ENCODE measurements at regions not wholly inside any gene's neighbourhood (a gene's known extent, or its start where the extent isn't known, plus 50 kb on each side); places are given as distances from the start of the nearest gene placed in this dataset.
A peak's percentile ranks its signal among the peaks of the same experiment; 100 is the strongest.

GRCh38 chr16:17633181-17633951 is 162.6 kb upstream of the XYLT1 start:
- DNase-seq, result no peak

DNA sequence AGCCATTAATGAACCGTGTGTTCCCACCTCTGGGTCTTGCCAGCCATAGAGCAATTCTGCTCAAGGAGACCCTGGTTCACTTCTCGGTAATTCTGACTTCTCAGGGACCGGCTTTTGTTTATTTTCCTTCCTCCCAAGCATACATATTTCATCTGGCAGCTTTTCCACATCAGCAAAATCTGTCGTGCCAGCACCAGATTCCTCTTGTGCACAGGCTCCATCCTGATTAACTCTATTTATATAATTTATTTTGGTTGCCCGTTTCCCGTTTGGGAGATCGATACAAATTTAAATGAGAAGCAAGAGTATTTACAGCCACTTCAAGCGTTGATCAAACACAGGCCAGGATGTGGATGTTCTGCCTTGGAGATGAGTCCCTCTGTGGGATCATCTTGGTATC is 161.9 kb upstream of the XYLT1 start:
- no peak for DNase-seq

DNA sequence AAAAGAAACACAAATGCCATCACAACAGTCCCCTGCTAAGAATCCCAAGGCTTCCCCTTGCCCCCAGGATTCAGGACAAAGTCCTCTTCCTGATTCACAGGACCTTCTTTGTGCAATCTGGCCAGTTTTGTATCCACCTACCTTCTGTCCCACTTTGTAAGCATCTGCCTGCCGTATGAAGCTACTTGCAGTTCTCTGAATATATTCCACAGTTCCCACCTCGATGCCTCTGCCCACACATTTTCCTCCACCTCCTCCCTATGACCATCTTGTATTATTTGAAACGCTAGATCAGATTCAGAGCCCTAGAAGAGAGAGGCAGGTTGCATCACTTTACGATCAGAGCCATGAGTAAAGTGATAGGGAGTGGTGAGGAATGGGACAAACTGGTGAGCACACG is 159.2 kb upstream of the XYLT1 start:
- DNase-seq, result no peak

DNA sequence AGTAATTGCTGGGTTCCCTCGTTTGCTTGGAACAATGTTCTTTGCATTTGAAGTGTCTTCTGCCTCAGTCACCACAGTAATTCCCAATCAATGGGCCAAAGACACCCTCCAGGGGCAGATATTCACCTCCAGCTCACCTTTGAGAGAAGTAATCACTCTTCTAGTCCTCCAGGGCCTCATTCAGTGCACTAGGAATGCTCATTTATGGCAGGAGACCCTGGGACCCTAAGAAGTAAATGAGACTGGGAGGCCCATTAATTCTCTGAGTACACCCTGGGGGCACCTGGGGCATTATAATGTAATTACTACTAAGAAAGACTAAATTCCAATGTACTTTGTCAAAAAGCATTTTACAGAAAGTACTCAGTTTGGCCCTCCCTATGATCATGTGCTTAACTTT is 158.2 kb upstream of the XYLT1 start:
- no peak for DNase-seq

DNA sequence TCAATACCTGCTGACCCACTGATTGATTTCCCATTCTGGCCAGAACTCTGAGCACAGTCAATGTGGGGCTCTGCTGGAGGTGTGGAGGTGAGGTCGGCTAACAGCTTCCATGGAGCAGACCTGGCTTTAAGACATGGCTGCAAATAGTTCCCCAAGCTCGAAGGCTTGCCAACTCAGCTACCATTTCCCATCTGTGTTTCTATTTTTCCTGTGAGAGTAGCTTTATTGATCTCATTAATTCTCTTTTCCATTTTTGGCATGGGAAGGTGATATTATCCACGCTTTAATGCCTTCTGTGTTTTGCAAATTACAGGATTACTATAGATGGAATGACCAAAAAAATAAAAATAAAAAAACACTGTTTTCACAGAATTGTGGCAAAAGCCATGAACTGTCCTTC is 151.6 kb upstream of the XYLT1 start:
- no peak for DNase-seq

DNA sequence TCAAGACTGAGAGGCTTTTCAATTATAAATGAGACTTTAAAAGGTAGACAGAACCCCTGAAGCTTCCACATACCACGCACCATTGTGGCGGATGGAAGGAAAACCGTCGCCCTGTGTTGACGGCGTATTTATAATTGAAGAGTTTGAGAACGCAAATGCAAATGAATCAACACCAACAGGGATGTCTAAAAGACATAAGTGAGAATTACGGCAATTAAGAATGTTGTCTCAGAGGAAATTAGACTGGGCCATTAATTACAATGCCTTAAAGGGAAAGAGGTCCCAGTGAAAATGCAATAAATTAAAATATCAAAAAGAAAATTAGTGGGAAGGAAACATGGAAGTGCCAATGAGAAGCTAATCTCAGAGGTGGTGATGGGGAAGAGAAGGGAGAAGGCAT is 148.5 kb upstream of the XYLT1 start:
- DNase-seq, result no peak

- DNase-seq, result no peak
These were observed 146.3 kb upstream of the XYLT1 start for GRCh38 chr16:17617021-17617552.

DNA sequence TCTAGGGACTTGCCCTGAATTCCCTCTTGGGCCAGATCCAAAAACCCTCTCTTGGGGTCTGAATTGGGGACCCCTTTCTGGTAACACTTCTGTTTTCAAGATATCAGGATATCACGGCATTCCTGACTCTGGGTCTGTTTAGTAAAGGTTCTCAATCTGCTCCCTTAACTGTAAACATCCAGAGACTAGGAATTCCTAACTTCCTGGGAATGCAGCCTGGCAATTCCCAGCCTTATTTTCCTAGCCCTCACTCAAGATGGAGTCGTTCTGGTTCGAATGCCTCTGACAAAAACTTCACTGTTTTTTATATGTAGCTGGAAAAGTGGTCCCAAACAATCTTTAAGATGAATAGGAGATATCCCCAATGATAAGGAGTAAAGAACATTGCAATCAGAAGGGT is 141.6 kb upstream of the XYLT1 start:
- no peak for DNase-seq

DNA sequence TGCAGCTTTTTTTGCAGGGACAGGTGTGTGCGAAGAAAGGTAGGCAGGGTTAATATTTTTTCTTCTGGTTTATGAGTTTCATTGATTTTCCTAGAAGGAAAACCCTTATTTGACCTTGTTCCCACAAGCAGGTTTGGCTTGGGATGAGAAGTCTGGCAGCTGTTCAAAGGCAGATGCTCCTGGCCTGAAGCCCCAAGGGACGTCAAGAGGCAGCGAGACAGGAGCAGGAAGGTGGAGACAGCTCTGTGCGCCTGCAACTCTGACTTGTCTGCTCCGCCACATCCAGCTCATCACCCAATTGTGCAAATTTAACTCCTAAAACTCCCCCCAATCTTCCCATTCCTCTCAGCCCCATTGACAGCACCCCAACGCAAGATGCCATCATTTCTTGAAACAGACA is 136.8 kb upstream of the XYLT1 start:
- no peak for DNase-seq

DNA sequence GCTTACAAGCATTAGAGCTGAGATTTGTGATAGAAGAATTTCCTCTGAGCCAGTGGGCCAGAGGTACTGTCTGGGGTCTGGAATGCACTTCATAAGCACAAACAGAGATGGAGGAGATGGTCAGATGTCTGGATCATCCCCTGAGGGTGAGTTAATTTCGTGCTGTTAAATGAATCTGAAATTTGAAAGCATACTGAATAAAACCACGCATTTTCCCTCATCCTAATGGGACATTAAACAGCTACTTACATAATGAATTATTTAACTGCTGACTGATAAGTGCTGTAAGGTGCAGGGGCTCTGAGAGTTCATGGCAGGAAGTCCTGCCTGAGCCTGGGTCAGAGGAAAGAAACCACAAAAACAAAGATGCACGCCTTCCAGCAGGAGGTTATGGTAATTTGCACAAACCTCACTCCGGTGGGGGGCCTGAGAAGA is 136.3 kb upstream of the XYLT1 start:
- no peak for DNase-seq

- no peak for DNase-seq
These were observed 135.7 kb upstream of the XYLT1 start for GRCh38 chr16:17606460-17606859.

DNA sequence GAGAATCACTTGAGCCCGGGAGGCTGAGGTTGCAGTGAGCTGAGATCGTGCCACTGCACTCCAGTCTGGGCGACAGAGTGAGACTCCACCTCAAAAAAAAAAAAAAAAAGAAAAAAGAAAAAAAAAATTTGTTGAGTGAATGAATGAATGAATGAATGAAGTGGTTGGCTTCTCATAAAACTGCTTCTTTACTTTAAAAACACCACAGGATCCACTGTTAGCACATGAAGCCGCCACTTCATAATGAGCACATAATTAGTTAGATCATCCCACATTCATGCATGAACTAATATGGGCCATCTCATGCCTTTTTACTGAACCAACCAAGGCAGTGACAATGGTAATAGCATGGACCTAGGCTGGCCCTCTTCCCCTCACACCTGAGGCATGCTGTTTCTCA is 135.0 kb upstream of the XYLT1 start:
- DNase-seq, result no peak

- no peak for DNase-seq
These were observed 132.9 kb upstream of the XYLT1 start for GRCh38 chr16:17603626-17604025.

- no peak for DNase-seq
These were observed 131.9 kb upstream of the XYLT1 start for GRCh38 chr16:17602678-17603077.

GRCh38 chr16:17598968-17599367 is 128.2 kb upstream of the XYLT1 start:
- DNase-seq, result no peak

DNA sequence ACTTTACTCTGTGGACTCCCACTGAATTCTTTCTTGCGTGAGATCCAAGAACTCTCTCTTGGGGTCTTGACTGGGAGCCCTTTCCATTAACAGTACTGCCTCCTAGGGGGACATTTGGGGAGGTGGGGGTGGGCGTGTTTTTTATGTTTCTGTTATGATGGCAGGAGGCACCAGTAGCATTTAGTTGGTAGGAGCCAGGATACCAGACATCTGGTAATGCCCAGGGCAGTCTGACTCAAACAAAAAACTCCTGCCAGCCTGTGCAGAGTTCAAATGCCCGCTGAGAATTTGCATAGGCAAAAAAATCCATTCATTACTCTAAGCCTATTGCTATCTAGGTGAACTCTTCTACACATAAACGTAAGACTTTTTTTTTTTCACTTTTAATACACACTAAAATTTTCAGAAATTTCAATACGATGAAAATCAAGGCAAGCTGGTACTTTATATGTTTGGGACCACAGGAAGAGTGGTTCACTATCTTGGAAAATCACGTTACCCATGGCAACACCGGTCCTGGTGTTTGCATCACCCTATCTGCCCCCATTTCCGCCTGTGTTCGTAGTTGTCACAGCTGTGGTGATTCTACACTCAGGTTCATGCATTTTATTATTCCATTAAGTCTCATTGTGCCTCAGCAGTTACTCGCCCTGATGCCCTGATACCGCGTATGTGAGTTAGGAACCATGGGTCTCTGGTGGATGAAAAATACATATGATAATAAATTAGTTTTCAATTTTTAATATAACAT is 121.1 kb upstream of the XYLT1 start:
- no peak for DNase-seq

DNA sequence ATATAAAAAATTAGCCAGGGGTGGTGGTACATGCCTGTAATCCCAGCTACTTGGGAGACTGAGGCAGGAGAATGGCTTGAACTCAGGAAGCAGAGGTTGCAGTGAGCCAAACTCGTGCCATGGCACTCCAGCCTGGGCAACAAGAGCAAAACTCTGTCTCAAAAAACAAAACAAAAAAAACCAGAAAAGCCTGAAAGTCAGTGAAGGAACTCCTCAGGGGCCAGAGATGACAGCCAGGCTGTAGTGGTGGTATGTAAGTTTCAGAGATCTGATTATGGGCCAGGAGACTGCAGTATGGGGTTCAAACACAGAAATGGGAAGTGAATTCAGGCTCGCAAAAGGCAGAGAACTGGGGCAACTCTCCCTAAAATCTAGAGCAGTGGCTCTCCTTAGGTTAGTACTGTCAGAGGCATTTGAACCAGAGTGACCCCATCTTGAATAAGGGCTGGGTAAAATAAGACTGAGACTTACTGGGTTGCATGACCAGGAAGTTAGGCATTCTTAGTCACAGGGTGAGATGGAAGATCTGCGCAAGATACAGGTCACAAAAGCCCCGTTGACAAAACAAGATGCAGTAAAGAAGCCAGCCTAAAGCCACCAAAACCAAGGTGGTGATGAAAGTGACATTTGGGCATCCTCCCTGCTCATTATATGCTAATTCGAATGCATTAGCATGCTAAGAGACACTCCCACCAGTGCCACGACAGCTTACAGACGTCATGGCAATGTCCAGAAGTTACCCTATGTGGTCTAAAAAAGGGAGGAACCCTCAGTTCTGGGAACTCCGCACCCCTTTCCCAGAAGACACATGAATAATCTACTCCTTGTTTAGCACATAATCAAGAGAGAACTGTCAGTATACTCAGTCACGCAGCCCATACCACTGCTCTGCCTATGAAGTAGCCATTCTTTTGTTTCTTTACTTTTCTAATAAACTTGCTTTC is 120.2 kb upstream of the XYLT1 start:
- no peak for DNase-seq

- no peak for DNase-seq
These were observed 119.1 kb upstream of the XYLT1 start for GRCh38 chr16:17589898-17590297.

- DNase-seq, result no peak
These were observed 114.8 kb upstream of the XYLT1 start for GRCh38 chr16:17585449-17586074.

- peak in 5 of 6 experiments; percentile 6 to 55 (median 10) for DNase-seq
These were observed 108.5 kb upstream of the XYLT1 start for GRCh38 chr16:17578981-17579874.

- DNase-seq, result no peak
These were observed 103.5 kb upstream of the XYLT1 start for GRCh38 chr16:17574256-17574655.

DNA sequence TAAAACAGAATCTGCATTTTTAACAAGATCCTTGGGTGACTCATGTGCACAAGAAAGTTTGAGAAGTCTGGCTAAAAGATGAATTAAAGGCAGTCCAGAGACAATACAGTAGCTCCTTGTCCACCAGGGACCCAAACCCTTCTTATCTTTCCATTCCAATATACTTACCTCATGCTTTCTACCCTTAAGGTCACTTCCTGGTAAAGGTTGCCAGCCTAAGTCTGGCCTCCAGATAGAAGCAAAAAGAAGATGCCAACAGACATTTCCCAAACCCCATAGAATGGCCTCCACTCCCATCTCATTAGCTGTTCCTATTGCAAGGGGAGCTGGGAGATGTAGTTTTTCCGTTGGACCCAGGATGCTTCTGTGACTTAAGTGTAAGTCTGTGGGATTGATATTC is 101.4 kb upstream of the XYLT1 start:
- DNase-seq, result no peak
